ENCODE measurements at regions not wholly inside any gene's neighbourhood (a gene's known extent, or its start where the extent isn't known, plus 50 kb on each side); places are given as distances from the start of the nearest gene placed in this dataset.
"Not testable (repeated sequence)": the region's sequence is repeated elsewhere in the genome, so short reads cannot be mapped to it uniquely, and the experiment has no call there.

DNA sequence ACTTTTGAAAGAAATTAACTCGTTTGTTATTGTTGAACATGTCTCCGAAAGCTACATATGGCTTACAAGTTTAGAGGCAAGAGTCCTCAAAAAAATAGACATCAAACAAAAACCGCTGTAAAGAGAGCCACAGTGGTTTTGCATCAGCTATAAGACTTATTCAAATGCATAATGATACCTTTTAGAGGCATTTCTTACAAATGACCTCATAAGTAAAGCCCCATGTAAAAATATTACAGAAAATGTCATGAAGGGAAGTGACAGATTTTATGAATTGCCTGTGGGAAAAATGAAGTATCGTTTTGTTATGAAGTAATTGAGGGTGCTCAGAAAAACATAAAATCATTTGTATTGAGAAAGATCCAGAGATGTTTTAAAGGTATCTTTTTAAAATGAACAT, 598.0 kb downstream of the NXPH1 start:
- TF ChIP-seq CTCF (IDR thresholded peaks at IDR 0.05; ENCODE audit: low read depth, low read length) = no peak

DNA sequence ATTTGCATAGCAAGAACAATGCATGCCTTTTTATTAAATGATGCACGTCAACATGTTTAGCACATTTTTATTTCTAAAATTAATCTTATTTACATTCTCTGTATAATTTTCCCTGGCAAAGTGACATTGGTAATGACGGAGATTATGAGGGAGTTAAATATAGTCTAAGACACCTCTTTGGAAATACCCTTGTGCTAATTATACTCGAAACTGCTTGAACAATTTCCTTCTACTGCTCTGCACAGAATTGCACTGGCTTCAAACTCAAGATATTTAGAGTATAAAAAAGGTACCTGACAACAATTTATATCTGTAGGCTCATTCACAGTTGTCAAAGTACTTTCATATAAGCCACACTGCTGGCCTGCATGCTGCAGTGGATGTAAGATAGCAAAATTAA, 602.7 kb downstream of the NXPH1 start:
- TF ChIP-seq CTCF (IDR thresholded peaks at IDR 0.05; ENCODE audit: low read depth, low read length) = no peak
- DNase-seq (ENCODE audit: extremely low read depth, low read depth) = no peak

More for the DNA sequence above, 598.0 kb downstream of the NXPH1 start:
- no peak for DNase-seq (ENCODE audit: extremely low read depth, low read depth)

GRCh38 chr7:9071160-9071762, 637.9 kb downstream of the NXPH1 start:
- no peak for DNase-seq (ENCODE audit: extremely low read depth, low read depth)
- TF ChIP-seq CTCF (IDR thresholded peaks at IDR 0.05; ENCODE audit: low read depth, low read length) = no peak

DNA sequence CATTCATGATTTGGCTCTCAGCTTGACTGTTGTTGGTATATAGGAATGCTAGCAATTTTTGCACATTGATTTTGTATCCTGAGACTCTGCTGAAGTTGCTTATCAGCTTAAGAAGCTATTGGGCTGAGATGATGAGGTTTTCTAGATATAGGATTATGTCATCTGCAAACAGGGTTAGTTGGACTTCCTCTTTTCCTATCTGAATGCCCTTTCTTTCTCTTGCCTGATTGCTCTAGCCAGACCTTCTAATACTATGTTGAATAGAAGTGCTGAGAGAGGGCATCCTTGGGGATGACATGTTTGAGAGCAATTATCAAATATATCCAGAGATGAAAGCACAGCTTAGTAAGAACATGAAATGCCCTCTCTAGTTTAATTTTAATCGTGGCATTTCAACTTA, 642.4 kb downstream of the NXPH1 start:
- DNase-seq (ENCODE audit: extremely low read depth, low read depth) = not testable (repeated sequence)

DNA sequence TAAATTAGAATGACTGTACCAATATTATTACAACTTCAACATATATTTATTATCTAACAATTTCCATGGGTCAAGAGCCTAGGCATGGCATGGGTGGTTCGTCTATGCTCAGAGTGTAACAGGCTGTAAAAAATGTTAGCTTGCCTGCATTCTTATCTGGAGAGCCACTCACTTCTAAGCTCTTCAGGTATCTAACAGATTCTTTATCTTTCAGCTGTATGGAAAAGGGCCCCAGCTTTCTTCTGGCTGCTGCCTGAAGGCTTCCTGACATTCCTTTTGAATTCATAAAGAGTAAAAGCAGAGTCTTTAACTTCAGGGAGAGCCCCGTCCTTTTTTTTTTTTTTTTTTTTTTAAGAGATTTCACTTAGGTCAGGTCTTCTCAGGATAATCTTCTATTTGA, 648.8 kb downstream of the NXPH1 start:
- no peak for DNase-seq (ENCODE audit: extremely low read depth, low read depth)
- TF ChIP-seq CTCF (IDR thresholded peaks at IDR 0.05; ENCODE audit: low read depth, low read length) = no peak

DNA sequence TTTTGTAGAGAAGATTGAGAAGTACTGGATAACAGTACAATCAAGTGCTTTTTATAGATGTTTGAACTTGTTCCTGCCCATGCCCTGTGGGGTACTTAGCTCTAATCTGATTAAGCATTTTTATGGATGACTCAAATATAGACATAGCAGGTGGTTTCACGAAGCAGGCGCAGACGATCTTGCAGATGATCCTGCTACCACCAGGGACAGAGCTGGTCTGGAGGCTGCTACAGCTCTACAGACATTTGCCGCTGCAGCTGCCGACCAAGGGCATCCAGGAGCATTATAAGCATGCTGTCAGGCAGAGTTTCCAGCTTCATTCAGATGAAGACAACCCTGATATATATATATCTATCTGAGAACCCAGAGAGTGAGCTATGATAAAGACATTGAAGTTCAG, 650.4 kb downstream of the NXPH1 start:
- no peak for DNase-seq (ENCODE audit: extremely low read depth, low read depth)
- TF ChIP-seq CTCF (IDR thresholded peaks at IDR 0.05; ENCODE audit: low read depth, low read length) = no peak

- TF ChIP-seq CTCF (IDR thresholded peaks at IDR 0.05; ENCODE audit: low read depth, low read length) = no peak
- no peak for DNase-seq (ENCODE audit: extremely low read depth, low read depth)
These were observed 657.9 kb downstream of the NXPH1 start for GRCh38 chr7:9091282-9091681.

DNA sequence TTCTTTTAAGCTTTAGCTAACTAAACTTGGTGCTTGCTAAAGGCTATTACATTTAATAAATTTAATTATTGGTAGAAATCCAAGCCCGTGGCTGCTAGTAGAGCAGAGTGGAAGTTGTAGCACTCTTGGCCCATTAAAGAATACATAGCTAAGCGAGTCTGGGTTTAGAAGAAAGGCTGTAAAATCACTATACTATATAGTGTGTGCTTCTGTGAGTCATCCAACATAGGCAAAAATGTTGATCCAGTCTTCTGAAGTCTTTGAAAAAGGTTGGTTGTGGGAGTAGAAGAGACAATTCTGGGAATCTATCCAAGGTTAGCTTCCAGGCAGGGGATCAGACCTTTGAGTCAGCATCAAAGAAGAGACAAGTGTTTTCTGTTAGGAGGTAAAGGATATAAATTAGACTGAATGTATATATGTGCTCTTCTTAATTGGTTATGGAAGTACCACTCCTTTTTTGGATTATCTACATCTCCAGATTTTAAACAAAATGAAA, 664.2 kb downstream of the NXPH1 start:
- TF ChIP-seq CTCF (IDR thresholded peaks at IDR 0.05; ENCODE audit: low read depth, low read length) = no peak
- DNase-seq (ENCODE audit: extremely low read depth, low read depth) = no peak
